ENCODE measurements at regions not wholly inside any gene's neighbourhood (a gene's known extent, or its start where the extent isn't known, plus 50 kb on each side); places are given as distances from the start of the nearest gene placed in this dataset.
A peak's percentile ranks its signal among the peaks of the same experiment; 100 is the strongest.

GRCh38 chr4:128558896-128559679 lies 250.4 kb upstream of the JADE1 start:
- ChIA-PET POLR2A (ENCODE audit: unreplicated experiment) (no interaction called here), CTCF (interaction anchor here (0.5 to 1.2 kb wide), 3 partner anchors 16 to 498 kb away, joined by 3 to 4 read pairs (median 3); no protein-coding TSS in a partner anchor)
- Histone ChIP-seq H2BK120ac (ENCODE audit: low read depth, low read length) (peak overlapping the region; percentile 48), H3K4me3 (ENCODE audit: insufficient read depth, low read depth, low read length) (no peak overlapping the region), H2AK9ac (replicated peaks; ENCODE audit: low read depth, low read length, poor library complexity) (peak overlapping the region; percentile 12), H4K8ac (ENCODE audit: low read depth in 2 of 2, low read length in 2 of 2) (peak overlapping the region in 1 of 2 experiments; percentile 73; a peak in 2 of 4 replicates), H4K20me1 (ENCODE audit: insufficient read depth, low read length) (no peaks in the 10 kb centered on the region), H3K36me3 (ENCODE audit: control insufficient read depth, insufficient read depth, low read length) (no peaks in the 10 kb centered on the region), H3K56ac (ENCODE audit: extremely low read depth, insufficient read depth, low read length) (no peak overlapping the region), H3K27ac (ENCODE audit: insufficient read depth, low read length) (no peak overlapping the region), H3K4me1 (ENCODE audit: control insufficient read depth, insufficient read depth, low read length) (peaks cover 16% of the 10 kb centered on the region), H2AK5ac (ENCODE audit: low read depth, low read length) (peak overlapping the region; percentile 61; the same call in 1 of the 2 replicates), H3K27me3 (ENCODE audit: control insufficient read depth, insufficient read depth, low read length) (no peaks in the 10 kb centered on the region), H3K9me3 (ENCODE audit: control insufficient read depth, insufficient read depth, low read length) (no peaks in the 10 kb centered on the region), H4K5ac (ENCODE audit: low read depth, low read length) (peak overlapping the region; percentile 76), H2BK20ac (ENCODE audit: low read depth, low read length) (peak overlapping the region; percentile 95), H3K4ac (ENCODE audit: low read depth, low read length) (peak overlapping the region; percentile 85), H2AFZ (replicated peaks; ENCODE audit: low read length, poor library complexity) (no peak overlapping the region), H3K23ac (ENCODE audit: low read depth, low read length) (peak overlapping the region; percentile 50; the same call in 1 of the 2 replicates), H3K9ac (ENCODE audit: low read depth, low read length) (no peak overlapping the region), H3K14ac (replicated peaks; ENCODE audit: low read depth, low read length) (peak overlapping the region; percentile 81), H3K79me1 (ENCODE audit: low read depth in 1 of 2, low read length in 2 of 2) (no peaks in the 10 kb centered on the region), H3K4me2 (ENCODE audit: low read depth, low read length) (no peak overlapping the region), H2BK15ac (ENCODE audit: low read depth, low read length) (peak overlapping the region; percentile 92; the same call in 2 of the 3 replicates), H3K18ac (ENCODE audit: low read depth, low read length) (peak overlapping the region; percentile 8; the same call in 1 of the 2 replicates), H4K91ac (ENCODE audit: insufficient read depth, low read depth, low read length) (peak overlapping the region; percentile 70), H2BK5ac (ENCODE audit: low read depth, low read length, poor library complexity, severe bottlenecking) (no peak overlapping the region), H3K9me1 (ENCODE audit: insufficient read depth, low read length) (peaks cover 16% of the 10 kb centered on the region)
- dilution Hi-C loops (cut with HindIII; ENCODE audit: low sequenced_read_pairs, unreplicated experiment) = no loop called here
- intact Hi-C loops (cut with micrococcal nuclease) = loop anchor here (10.0 kb wide), 1 partner anchor 174 kb away; no protein-coding TSS in a partner anchor
- in situ Hi-C loops (cut with MboI; ENCODE audit: low sequenced_read_pairs) = loop anchor here (25.0 kb wide), 1 partner anchor 372 kb away; no protein-coding TSS in a partner anchor
- peak; percentile 41 for DNase-seq
- WGBS, 2 experiments (ENCODE audit: extremely low coverage in 2 of 2, insufficient read length in 1 of 2) = 67% methylated on average over 3 of the region's 8 CpGs; no CpG with 5 or more reads in 1 of the 2 experiments
- no TSS peak for BruUV-seq (replicated peaks)
- no peak for ATAC-seq (ENCODE audit: low read depth)
- no peak for TF ChIP-seq CTCF (conservative IDR thresholded peaks at IDR 0.05; ENCODE audit: low read depth, low read length)
- no peak for TF ChIP-seq BHLHE40 (IDR thresholded peaks at IDR 0.05; ENCODE audit: low read depth, low read length)
- TF ChIP-seq RFX5 (IDR thresholded peaks at IDR 0.05; ENCODE audit: low read depth, low read length) = no peak
- no peak for TF ChIP-seq MXI1 (IDR thresholded peaks at IDR 0.05; ENCODE audit: borderline replicate concordance, low read depth, low read length)
- no peak for TF ChIP-seq MAFK (IDR thresholded peaks at IDR 0.05; ENCODE audit: low read depth, low read length)
- TF ChIP-seq CEBPB (IDR thresholded peaks at IDR 0.05; ENCODE audit: low read depth, low read length) = no peak
- no peak for TF ChIP-seq SMC3 (IDR thresholded peaks at IDR 0.05; ENCODE audit: low read depth, low read length)
- no peak for TF ChIP-seq RCOR1 (IDR thresholded peaks at IDR 0.05; ENCODE audit: insufficient replicate concordance, low read length)
- no peak for TF ChIP-seq USF2 (IDR thresholded peaks at IDR 0.05; ENCODE audit: low read depth, low read length)
- no peak for TF ChIP-seq RAD21 (IDR thresholded peaks at IDR 0.05; ENCODE audit: low read length)
- TF ChIP-seq CHD1 (IDR thresholded peaks at IDR 0.05; ENCODE audit: low read depth, low read length) = no peak
- TF ChIP-seq POLR2A (IDR thresholded peaks at IDR 0.05; ENCODE audit: low read depth, low read length) = no peak
- no peak for TF ChIP-seq NFE2L2 (IDR thresholded peaks at IDR 0.05; ENCODE audit: low read depth, low read length)
- TF ChIP-seq MAZ (IDR thresholded peaks at IDR 0.05; ENCODE audit: borderline replicate concordance, low read depth, low read length) = no peak

Data from IMR-90 (cell line).